ENCODE measurements at regions not wholly inside any gene's neighbourhood (a gene's known extent, or its start where the extent isn't known, plus 50 kb on each side); places are given as distances from the start of the nearest gene placed in this dataset.
"Not testable (repeated sequence)": the region's sequence is repeated elsewhere in the genome, so short reads cannot be mapped to it uniquely, and the experiment has no call there.

GRCh38 chrX:84737471-84737871, 235.2 kb upstream of the HDX start:
- DNase-seq (no peak), ATAC-seq (replicated peaks in 1 of 2) (no peak)
- Mint-ChIP-seq H3K9me3 (no peaks in the 10 kb centered on the region), H3K27me3 (ENCODE audit: low read depth) (peaks cover 16% of the 10 kb centered on the region), H3K4me1 (ENCODE audit: low read depth) (no peaks in the 10 kb centered on the region), H3K36me3 (ENCODE audit: insufficient read depth in 2 of 2) (no peaks in the 10 kb centered on the region), H3K27ac (no peak overlapping the region), H3K4me3 (no peak overlapping the region)

DNA sequence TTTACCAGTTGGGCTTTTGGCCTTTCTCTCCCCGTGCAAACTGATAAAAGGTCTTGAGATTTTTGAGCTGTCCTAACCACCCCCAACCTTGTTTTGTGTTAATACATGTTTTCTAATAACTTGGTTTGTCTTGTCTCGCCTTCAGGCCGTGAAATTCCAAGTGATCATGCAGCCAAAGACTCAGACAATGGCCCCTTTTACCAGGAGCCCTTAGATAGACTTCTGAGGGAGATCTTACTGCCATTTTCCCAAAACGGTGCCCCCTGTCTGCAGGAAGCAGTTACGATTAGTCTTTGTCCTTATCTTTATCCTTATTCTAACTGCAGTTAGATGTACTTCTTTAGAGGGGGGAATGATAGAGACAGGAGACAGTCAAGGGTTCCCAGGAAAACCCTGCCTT, 245.3 kb upstream of the HDX start:
- DNase-seq (no peak), ATAC-seq (replicated peaks in 1 of 2) (no peak)
- H3K4me3 Mint-ChIP-seq = no peak overlapping the region
- no peaks in the 10 kb centered on the region for H3K9me3 Mint-ChIP-seq
- no peaks in the 10 kb centered on the region for H3K36me3 Mint-ChIP-seq (ENCODE audit: insufficient read depth in 2 of 2)
- no peak overlapping the region for H3K27ac Mint-ChIP-seq
- peaks cover 7% of the 10 kb centered on the region for H3K27me3 Mint-ChIP-seq (ENCODE audit: low read depth)
- no peaks in the 10 kb centered on the region for H3K4me1 Mint-ChIP-seq (ENCODE audit: low read depth)

DNA sequence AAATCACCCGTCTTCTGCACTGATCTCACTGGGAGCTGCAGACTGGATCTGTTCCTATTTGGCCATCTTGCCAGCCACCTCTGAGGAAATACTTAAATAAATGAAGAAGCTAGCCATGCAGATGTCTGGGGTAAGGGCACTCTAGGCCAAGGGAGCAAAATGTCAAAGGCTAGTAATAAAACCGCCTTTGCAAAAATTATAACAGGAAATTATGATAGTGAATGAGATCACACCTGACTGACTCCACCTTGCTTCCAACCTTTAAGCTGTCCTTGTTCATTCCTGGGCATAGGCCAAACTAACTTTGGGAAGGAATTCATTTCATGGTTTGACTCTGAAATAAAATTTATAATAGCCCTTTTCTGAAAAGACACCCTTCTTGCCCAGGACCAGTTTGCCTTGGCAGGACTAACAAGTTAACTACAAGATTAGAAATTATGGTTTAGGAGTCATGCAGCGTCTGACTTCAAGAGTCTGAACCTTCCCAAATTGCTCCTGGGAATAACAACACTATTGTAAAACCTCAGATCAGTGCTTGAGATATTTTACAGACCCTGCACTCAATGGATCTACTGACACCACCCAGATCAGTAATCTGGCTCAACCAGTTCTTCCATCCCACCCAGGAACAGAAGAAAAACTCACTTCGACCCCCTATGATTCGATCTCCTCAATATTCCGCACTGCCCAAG, 246.9 kb upstream of the HDX start:
- H3K9me3 Mint-ChIP-seq = no peaks in the 10 kb centered on the region
- DNase-seq (no peak), ATAC-seq (replicated peaks in 1 of 2) (no peak)
- H3K36me3 Mint-ChIP-seq (ENCODE audit: insufficient read depth in 2 of 2) = no peaks in the 10 kb centered on the region
- H3K4me1 Mint-ChIP-seq (ENCODE audit: low read depth) = no peaks in the 10 kb centered on the region
- H3K4me3 Mint-ChIP-seq = no peak overlapping the region
- peaks cover 7% of the 10 kb centered on the region for H3K27me3 Mint-ChIP-seq (ENCODE audit: low read depth)
- H3K27ac Mint-ChIP-seq = no peak overlapping the region

DNA sequence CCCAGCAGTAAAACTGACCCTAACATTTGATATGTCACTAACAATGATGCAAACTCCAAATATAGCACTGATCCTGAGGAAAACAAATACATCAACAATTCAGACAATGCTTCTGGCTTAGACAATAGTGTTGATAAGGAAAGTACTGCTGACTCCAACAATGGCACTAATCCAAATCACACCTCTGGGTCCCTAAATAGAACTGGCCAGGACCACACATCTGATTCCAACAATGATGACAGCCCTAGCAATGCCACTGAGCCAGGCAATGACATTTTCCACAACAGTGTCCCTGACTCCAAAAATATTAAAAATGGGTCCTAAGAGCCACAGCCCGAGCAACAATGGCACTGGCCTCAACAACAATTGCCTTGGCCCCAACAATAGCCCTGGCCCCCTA, 243.1 kb upstream of the APOOL start:
- Mint-ChIP-seq H3K9me3 (no peaks in the 10 kb centered on the region), H3K27me3 (ENCODE audit: low read depth) (peaks cover 5% of the 10 kb centered on the region), H3K36me3 (ENCODE audit: insufficient read depth in 2 of 2) (no peaks in the 10 kb centered on the region), H3K4me3 (no peak overlapping the region), H3K4me1 (ENCODE audit: low read depth) (no peaks in the 10 kb centered on the region), H3K27ac (no peak overlapping the region)
- ATAC-seq (replicated peaks in 1 of 2) (no peak), DNase-seq (no peak)

GRCh38 chrX:84796321-84796720, 207.4 kb upstream of the APOOL start:
- no peak overlapping the region for H3K27ac Mint-ChIP-seq
- DNase-seq (no peak), ATAC-seq (replicated peaks in 1 of 2) (no peak)
- no peaks in the 10 kb centered on the region for H3K36me3 Mint-ChIP-seq (ENCODE audit: insufficient read depth in 2 of 2)
- H3K4me3 Mint-ChIP-seq = no peak overlapping the region
- H3K9me3 Mint-ChIP-seq = peaks cover 0 to 4% of the 10 kb centered on the region in 2 donors
- H3K27me3 Mint-ChIP-seq (ENCODE audit: low read depth) = peaks cover 15% of the 10 kb centered on the region
- no peaks in the 10 kb centered on the region for H3K4me1 Mint-ChIP-seq (ENCODE audit: low read depth)

GRCh38 chrX:84830836-84831235, 172.8 kb upstream of the APOOL start:
- no peaks in the 10 kb centered on the region for H3K27me3 Mint-ChIP-seq (ENCODE audit: low read depth)

GRCh38 chrX:84846541-84846940, 157.1 kb upstream of the APOOL start:
- H3K27me3 Mint-ChIP-seq (ENCODE audit: low read depth); H3K4me1 Mint-ChIP-seq (ENCODE audit: low read depth); H3K9me3 Mint-ChIP-seq; DNase-seq; H3K36me3 Mint-ChIP-seq (ENCODE audit: insufficient read depth in 2 of 2); H3K4me3 Mint-ChIP-seq; H3K27ac Mint-ChIP-seq; ATAC-seq (replicated peaks in 1 of 2): not testable (repeated sequence)

More at GRCh38 chrX:84830836-84831235, 172.8 kb upstream of the APOOL start:
- no peak overlapping the region for H3K4me3 Mint-ChIP-seq
- no peak for DNase-seq
- H3K9me3 Mint-ChIP-seq = peaks cover 1 to 2% of the 10 kb centered on the region in 2 donors
- H3K4me1 Mint-ChIP-seq (ENCODE audit: low read depth) = no peaks in the 10 kb centered on the region
- no peaks in the 10 kb centered on the region for H3K36me3 Mint-ChIP-seq (ENCODE audit: insufficient read depth in 2 of 2)
- H3K27ac Mint-ChIP-seq = no peak overlapping the region
- ATAC-seq (replicated peaks in 1 of 2) = no peak

GRCh38 chrX:84851183-84851582, 152.5 kb upstream of the APOOL start:
- not testable (repeated sequence) for H3K4me1 Mint-ChIP-seq (ENCODE audit: low read depth); H3K4me3 Mint-ChIP-seq; H3K9me3 Mint-ChIP-seq; ATAC-seq (replicated peaks in 1 of 2); H3K27ac Mint-ChIP-seq; H3K36me3 Mint-ChIP-seq (ENCODE audit: insufficient read depth in 2 of 2); H3K27me3 Mint-ChIP-seq (ENCODE audit: low read depth); DNase-seq

DNA sequence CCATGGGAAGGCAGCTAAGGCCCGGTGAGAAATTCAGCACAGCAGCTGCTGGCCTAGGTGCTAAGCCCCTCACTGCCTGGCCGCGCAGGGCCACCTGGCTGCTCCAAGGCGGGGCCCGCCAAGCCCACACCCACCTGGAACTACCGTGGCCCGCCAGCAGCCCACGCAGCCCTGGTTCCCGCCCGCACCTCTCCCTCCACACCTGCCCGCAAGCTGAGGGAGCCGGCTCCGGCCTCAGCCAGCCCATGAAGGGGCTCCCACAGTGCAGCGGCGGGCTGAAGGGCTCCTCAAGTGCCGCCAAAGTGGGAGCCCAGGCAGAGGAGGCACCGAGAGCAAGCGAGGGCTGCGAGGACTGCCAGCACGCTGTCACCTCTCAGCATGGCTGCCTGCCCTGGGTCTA, 146.9 kb upstream of the APOOL start:
- not testable (repeated sequence) for H3K27ac Mint-ChIP-seq; H3K4me3 Mint-ChIP-seq; H3K36me3 Mint-ChIP-seq (ENCODE audit: insufficient read depth in 2 of 2); ATAC-seq (replicated peaks in 1 of 2); H3K9me3 Mint-ChIP-seq; H3K4me1 Mint-ChIP-seq (ENCODE audit: low read depth); H3K27me3 Mint-ChIP-seq (ENCODE audit: low read depth); DNase-seq

GRCh38 chrX:84858771-84859170, 144.9 kb upstream of the APOOL start:
- ATAC-seq (replicated peaks in 1 of 2); H3K27ac Mint-ChIP-seq; H3K4me1 Mint-ChIP-seq (ENCODE audit: low read depth); H3K9me3 Mint-ChIP-seq; DNase-seq; H3K27me3 Mint-ChIP-seq (ENCODE audit: low read depth); H3K36me3 Mint-ChIP-seq (ENCODE audit: insufficient read depth in 2 of 2); H3K4me3 Mint-ChIP-seq: not testable (repeated sequence)

- DNase-seq = no peak
- Mint-ChIP-seq H3K4me3 (no peak overlapping the region), H3K27me3 (ENCODE audit: low read depth) (peaks cover 7% of the 10 kb centered on the region)
Observed at GRCh38 chrX:84865113-84865512, 138.6 kb upstream of the APOOL start.

GRCh38 chrX:84870281-84870680, 133.4 kb upstream of the APOOL start:
- not testable (repeated sequence) for H3K27ac Mint-ChIP-seq; H3K9me3 Mint-ChIP-seq; H3K27me3 Mint-ChIP-seq (ENCODE audit: low read depth); ATAC-seq (replicated peaks in 1 of 2); H3K36me3 Mint-ChIP-seq (ENCODE audit: insufficient read depth in 2 of 2); H3K4me1 Mint-ChIP-seq (ENCODE audit: low read depth); H3K4me3 Mint-ChIP-seq; DNase-seq

More at GRCh38 chrX:84865113-84865512, 138.6 kb upstream of the APOOL start:
- Mint-ChIP-seq H3K36me3 (ENCODE audit: insufficient read depth in 2 of 2) (no peaks in the 10 kb centered on the region), H3K9me3 (no peaks in the 10 kb centered on the region), H3K27ac (no peak overlapping the region), H3K4me1 (ENCODE audit: low read depth) (no peaks in the 10 kb centered on the region)
- ATAC-seq (replicated peaks in 1 of 2) = no peak

- not testable (repeated sequence) for H3K36me3 Mint-ChIP-seq (ENCODE audit: insufficient read depth in 2 of 2); DNase-seq
Observed at GRCh38 chrX:84872160-84872771, 131.4 kb upstream of the APOOL start.

DNA sequence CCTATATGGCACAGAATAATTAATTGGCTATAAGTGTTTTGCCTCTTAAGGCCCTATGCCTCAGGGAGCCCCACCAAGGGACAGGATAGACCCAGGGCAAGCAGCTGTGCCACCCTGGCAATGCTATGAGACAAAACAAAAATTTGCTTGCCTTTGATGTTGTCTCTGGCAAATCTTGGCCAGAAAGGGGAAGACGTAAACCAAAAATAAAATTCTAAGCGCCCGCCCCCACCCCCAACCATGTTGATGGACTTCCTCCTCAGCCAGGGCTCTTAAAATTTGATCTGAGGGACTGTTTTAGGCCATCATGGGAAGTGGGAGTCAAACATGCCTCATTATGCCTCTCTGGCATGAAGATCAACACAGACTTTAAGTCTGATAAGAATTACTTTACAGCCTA, 130.5 kb upstream of the APOOL start:
- no peak for ATAC-seq (replicated peaks in 1 of 2)
- Mint-ChIP-seq H3K27ac (no peak overlapping the region), H3K27me3 (ENCODE audit: low read depth) (no peaks in the 10 kb centered on the region), H3K4me3 (no peak overlapping the region), H3K36me3 (ENCODE audit: insufficient read depth in 2 of 2) (no peaks in the 10 kb centered on the region), H3K4me1 (ENCODE audit: low read depth) (no peaks in the 10 kb centered on the region), H3K9me3 (no peaks in the 10 kb centered on the region)
- DNase-seq = no peak

More at GRCh38 chrX:84872160-84872771, 131.4 kb upstream of the APOOL start:
- ATAC-seq (replicated peaks in 1 of 2); H3K4me1 Mint-ChIP-seq (ENCODE audit: low read depth); H3K4me3 Mint-ChIP-seq; H3K27ac Mint-ChIP-seq; H3K9me3 Mint-ChIP-seq; H3K27me3 Mint-ChIP-seq (ENCODE audit: low read depth): not testable (repeated sequence)

Data from activated T-cell treated with anti-CD3 and anti-CD28 coated beads, Interleukin-2, amount 50 U/mL, for 72 hours (primary cell).